ENCODE measurements at regions not wholly inside any gene's neighbourhood (a gene's known extent, or its start where the extent isn't known, plus 50 kb on each side); places are given as distances from the start of the nearest gene placed in this dataset.

DNA sequence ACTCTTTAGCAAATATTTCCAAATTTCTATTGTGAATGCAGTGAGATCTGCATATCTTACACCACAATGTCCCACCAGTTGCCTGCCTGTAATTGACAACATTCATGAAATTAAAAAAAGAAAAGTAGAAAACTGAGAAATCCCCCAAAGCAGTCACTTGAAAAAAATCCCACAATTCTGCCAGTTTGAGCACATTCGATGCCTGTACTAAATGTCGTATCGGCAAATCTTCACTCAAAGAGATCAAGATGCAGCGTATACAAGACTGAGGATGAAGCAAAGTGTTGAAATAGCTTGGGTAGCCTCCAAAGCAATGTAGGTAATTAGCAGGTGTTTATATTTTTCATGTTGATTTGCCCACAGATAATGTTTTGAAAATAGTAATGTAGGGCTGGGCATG, 186.7 kb upstream of the ZEB2 start:
- Histone ChIP-seq H3K4me3 (ENCODE audit: low read depth in 2 of 2, low read length in 2 of 2) (no peak overlapping the region), H3K27me3 (ENCODE audit: control insufficient read depth, insufficient read depth, low read length) (no peaks in the 10 kb centered on the region), H3K36me3 (ENCODE audit: control insufficient read depth, insufficient read depth, low read length) (no peaks in the 10 kb centered on the region), H3K4me1 (ENCODE audit: control insufficient read depth, insufficient read depth, low read length) (no peaks in the 10 kb centered on the region), H3K9me3 (ENCODE audit: control insufficient read depth, insufficient read depth, low read depth, low read length) (no peaks in the 10 kb centered on the region), H3K27ac (ENCODE audit: low read length) (no peak overlapping the region)
- ChIA-PET POLR2A (no interaction called here), CTCF (no interaction called here)
- in situ Hi-C loops (cut with HindIII; ENCODE audit: low pct_unique_long_range_greater_than_20kb, low sequenced_read_pairs) = no loop called here
- ATAC-seq = no peak
- TF ChIP-seq SIN3A (IDR thresholded peaks at IDR 0.05; ENCODE audit: borderline replicate concordance, insufficient read depth, low read depth, low read length) (no peak), TCF7L2 (IDR thresholded peaks at IDR 0.05; ENCODE audit: low read depth, low read length) (no peak), POLR2AphosphoS5 (IDR thresholded peaks at IDR 0.05; ENCODE audit: low read depth, low read length) (no peak)
- TF ChIP-seq, protein P1, sequence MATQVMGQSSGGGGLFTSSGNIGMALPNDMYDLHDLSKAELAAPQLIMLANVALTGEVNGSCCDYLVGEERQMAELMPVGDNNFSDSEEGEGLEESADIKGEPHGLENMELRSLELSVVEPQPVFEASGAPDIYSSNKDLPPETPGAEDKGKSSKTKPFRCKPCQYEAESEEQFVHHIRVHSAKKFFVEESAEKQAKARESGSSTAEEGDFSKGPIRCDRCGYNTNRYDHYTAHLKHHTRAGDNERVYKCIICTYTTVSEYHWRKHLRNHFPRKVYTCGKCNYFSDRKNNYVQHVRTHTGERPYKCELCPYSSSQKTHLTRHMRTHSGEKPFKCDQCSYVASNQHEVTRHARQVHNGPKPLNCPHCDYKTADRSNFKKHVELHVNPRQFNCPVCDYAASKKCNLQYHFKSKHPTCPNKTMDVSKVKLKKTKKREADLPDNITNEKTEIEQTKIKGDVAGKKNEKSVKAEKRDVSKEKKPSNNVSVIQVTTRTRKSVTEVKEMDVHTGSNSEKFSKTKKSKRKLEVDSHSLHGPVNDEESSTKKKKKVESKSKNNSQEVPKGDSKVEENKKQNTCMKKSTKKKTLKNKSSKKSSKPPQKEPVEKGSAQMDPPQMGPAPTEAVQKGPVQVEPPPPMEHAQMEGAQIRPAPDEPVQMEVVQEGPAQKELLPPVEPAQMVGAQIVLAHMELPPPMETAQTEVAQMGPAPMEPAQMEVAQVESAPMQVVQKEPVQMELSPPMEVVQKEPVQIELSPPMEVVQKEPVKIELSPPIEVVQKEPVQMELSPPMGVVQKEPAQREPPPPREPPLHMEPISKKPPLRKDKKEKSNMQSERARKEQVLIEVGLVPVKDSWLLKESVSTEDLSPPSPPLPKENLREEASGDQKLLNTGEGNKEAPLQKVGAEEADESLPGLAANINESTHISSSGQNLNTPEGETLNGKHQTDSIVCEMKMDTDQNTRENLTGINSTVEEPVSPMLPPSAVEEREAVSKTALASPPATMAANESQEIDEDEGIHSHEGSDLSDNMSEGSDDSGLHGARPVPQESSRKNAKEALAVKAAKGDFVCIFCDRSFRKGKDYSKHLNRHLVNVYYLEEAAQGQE (IDR thresholded peaks at IDR 0.05; ENCODE audit: insufficient read depth in 1 of 2, low read depth in 2 of 2, low read length in 1 of 2) = no peak
- TF ChIP-seq, protein P2, sequence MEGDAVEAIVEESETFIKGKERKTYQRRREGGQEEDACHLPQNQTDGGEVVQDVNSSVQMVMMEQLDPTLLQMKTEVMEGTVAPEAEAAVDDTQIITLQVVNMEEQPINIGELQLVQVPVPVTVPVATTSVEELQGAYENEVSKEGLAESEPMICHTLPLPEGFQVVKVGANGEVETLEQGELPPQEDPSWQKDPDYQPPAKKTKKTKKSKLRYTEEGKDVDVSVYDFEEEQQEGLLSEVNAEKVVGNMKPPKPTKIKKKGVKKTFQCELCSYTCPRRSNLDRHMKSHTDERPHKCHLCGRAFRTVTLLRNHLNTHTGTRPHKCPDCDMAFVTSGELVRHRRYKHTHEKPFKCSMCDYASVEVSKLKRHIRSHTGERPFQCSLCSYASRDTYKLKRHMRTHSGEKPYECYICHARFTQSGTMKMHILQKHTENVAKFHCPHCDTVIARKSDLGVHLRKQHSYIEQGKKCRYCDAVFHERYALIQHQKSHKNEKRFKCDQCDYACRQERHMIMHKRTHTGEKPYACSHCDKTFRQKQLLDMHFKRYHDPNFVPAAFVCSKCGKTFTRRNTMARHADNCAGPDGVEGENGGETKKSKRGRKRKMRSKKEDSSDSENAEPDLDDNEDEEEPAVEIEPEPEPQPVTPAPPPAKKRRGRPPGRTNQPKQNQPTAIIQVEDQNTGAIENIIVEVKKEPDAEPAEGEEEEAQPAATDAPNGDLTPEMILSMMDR (IDR thresholded peaks at IDR 0.05) = no peak
- no peak for DNase-seq (ENCODE audit: low read depth, low spot score)
- intact Hi-C loops (cut with micrococcal nuclease; ENCODE audit: unreplicated experiment) = no loop called here
- BruUV-seq (replicated peaks) = no TSS peak

DNA sequence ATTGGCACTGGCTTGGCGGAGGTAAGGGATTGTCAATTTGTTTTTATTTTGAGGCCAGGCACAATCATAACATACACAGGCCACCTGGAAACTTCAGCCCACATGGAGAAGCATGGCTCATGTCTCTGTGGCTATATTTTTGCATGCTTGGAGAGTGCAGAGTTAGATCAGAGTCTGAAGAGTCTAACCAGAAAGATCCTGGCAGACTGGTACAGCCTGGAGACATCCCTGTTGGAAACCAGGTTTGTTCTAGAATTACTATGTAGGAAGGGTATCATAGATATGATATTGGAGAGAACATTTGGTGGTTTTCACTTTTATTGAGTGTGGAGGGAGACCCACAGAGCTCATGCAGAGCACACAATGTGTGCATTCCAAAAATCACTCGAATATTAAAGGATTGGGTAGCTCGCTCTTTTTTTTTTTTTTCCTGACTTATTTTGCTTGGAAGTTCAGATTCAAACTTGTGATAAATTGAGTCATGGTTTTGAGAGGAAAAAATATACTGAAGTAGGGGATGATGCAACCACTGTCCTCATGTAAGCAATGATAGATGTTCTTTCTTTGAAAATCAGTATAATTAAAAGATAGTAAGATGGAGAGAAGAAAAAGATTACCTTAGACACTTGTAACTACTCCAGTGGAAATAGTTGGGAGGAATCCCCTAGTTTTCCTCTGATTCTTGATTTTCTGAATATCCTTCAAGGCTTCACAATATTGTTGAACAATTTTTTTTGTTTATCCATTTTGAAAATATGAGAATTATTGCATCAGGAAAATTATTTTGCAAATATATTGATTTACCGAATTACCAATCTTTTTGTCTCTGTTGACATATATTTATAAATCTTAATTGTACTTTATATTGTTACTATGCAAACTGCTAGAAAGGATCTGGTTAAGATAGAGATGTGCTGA, 185.7 kb upstream of the ZEB2 start:
- H3K4me1 ChIP-seq (ENCODE audit: control insufficient read depth, insufficient read depth, low read length) = no peaks in the 10 kb centered on the region
- CTCF ChIA-PET = no interaction called here
- no peak overlapping the region for H3K4me3 ChIP-seq (ENCODE audit: low read depth in 2 of 2, low read length in 2 of 2)
- H3K27me3 ChIP-seq (ENCODE audit: control insufficient read depth, insufficient read depth, low read length) = no peaks in the 10 kb centered on the region
- DNase-seq (ENCODE audit: low read depth, low spot score) (no peak), ATAC-seq (no peak)
- H3K27ac ChIP-seq (ENCODE audit: low read length) = no peak overlapping the region
- in situ Hi-C loops (cut with HindIII; ENCODE audit: low pct_unique_long_range_greater_than_20kb, low sequenced_read_pairs) (no loop called here), intact Hi-C loops (cut with micrococcal nuclease; ENCODE audit: unreplicated experiment) (no loop called here)
- H3K9me3 ChIP-seq (ENCODE audit: control insufficient read depth, insufficient read depth, low read depth, low read length) = no peaks in the 10 kb centered on the region
- TF ChIP-seq, protein P1 (IDR thresholded peaks at IDR 0.05; ENCODE audit: insufficient read depth in 1 of 2, low read depth in 2 of 2, low read length in 1 of 2) = no peak
- TF ChIP-seq TCF7L2 (IDR thresholded peaks at IDR 0.05; ENCODE audit: low read depth, low read length) = no peak
- no peak for TF ChIP-seq SIN3A (IDR thresholded peaks at IDR 0.05; ENCODE audit: borderline replicate concordance, insufficient read depth, low read depth, low read length)
- no peaks in the 10 kb centered on the region for H3K36me3 ChIP-seq (ENCODE audit: control insufficient read depth, insufficient read depth, low read length)
- POLR2A ChIA-PET = no interaction called here
- BruUV-seq (replicated peaks) = no TSS peak
